ENCODE measurements at regions not wholly inside any gene's neighbourhood (a gene's known extent, or its start where the extent isn't known, plus 50 kb on each side); places are given as distances from the start of the nearest gene placed in this dataset.
"Not testable (repeated sequence)": the region's sequence is repeated elsewhere in the genome, so short reads cannot be mapped to it uniquely, and the experiment has no call there.

DNA sequence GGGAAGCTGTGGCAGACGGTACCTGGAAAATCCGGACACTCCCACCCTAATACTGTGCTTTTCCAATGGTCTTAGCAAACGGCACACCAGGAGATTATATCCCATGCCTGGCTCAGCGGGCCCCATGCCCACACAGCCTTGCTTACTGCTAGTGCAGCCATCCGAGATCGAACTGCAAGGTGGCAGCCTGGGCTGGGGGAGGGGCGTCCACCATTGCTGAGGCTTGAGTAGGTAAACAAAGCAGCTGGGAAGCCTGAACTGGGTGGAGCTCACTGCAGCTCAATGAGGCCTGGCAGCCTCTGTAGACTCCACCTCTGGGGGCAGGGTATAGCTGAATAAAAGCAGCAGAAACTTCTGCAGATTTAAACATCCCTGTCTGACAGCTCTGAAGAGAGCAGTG is 4396.8 kb upstream of the OR11H1 start:
- H3K9me3 Mint-ChIP-seq; H3K4me1 Mint-ChIP-seq; H3K27me3 Mint-ChIP-seq; H3K4me3 Mint-ChIP-seq; H3K36me3 Mint-ChIP-seq; H3K27ac Mint-ChIP-seq; ATAC-seq (replicated peaks): not testable (repeated sequence)
- peak; percentile 0 for DNase-seq

All from stimulated activated naive B cell treated with anti-CD40 and anti-IgM and Interleukin-4, amounts not matched to agents 10 μg/mL and 1 μg/mL and 100 μg/mL, for 72 hours (primary cell).